Transverse colon (tissue), 4 donors: ENCODE measurements at regions not wholly inside any gene's neighbourhood (a gene's known extent, or its start where the extent isn't known, plus 50 kb on each side); places are given as distances from the start of the nearest gene placed in this dataset.

Experiments used
- EP300 ChIP-seq: sonication (generic); formaldehyde crosslinking; IDR thresholded peaks from one replicate; pipeline ENCODE4 v1.6.1; 2017; ENCODE audit warnings: antibody characterized with exemption, low read depth
- POLR2A ChIP-seq: fragments of 450-650 bp; IDR thresholded peaks from one replicate; pipeline ENCODE4 v1.6.1; 2016; ENCODE audit warnings: antibody characterized with exemption, mild to moderate bottlenecking, moderate library complexity
- POLR2AphosphoS5 ChIP-seq, 3 donors: sonication (generic); formaldehyde crosslinking; IDR thresholded peaks; one replicate each; pipeline ENCODE4 v1.6.1; 2016; ENCODE audit warnings: antibody characterized with exemption in 3 of 3
- TF ChIP-seq, protein P1 (sequence below), 5 experiments: fragments of 200-600 bp in 3 of 5; fragments of 450-650 bp in 2 of 5; sonication (generic) in 3 of 5; IDR thresholded peaks; 1 replicate in 2 of 5; 2 replicates in 3 of 5; pipeline ENCODE4 v1.5.1; 2016 to 2017; ENCODE audit warnings: antibody characterized with exemption in 5 of 5, inconsistent platforms in 3 of 5, mild to moderate bottlenecking in 2 of 5, moderate library complexity in 1 of 5

DNA sequence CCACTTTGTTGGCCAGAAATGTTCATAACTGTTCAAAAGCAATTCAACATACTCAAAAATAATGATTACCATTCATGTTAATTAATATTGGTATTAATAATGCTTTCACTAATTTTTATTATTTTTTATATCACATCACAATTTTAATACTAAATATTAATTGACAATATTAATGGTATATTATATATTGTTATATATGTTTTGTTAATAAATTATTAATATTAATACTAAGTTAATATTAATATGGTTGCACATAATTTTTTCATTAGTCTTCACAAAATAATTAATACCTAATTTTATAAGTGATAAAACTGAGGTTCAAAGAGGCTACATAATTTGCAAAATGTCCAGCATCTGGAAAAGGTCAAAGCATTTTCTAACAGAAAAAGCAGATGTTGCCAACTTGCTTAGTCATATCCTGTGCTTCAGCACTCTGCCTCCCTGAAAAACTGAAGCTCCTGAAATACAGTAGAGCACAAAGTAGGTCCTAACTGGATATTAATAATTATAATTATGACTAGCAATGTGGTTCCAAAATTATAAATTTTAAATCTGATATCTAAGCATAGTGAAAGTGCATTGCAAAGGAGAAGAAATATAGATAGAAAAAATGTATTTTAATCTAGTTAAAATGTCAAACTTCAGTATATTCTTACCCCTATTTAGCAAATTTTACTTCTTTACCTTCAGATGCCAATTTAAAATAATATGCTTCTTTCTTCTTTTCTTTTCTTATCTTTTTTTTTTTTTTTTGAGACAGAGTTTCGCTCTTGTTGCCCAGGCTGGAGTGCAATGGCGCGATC lies 123.2 kb upstream of the TNFSF4 start:
- TF ChIP-seq EP300 (no peak), POLR2A (no peak), POLR2AphosphoS5 (IDR thresholded peaks at IDR 0.05) (no peak)
- TF ChIP-seq, protein P1, sequence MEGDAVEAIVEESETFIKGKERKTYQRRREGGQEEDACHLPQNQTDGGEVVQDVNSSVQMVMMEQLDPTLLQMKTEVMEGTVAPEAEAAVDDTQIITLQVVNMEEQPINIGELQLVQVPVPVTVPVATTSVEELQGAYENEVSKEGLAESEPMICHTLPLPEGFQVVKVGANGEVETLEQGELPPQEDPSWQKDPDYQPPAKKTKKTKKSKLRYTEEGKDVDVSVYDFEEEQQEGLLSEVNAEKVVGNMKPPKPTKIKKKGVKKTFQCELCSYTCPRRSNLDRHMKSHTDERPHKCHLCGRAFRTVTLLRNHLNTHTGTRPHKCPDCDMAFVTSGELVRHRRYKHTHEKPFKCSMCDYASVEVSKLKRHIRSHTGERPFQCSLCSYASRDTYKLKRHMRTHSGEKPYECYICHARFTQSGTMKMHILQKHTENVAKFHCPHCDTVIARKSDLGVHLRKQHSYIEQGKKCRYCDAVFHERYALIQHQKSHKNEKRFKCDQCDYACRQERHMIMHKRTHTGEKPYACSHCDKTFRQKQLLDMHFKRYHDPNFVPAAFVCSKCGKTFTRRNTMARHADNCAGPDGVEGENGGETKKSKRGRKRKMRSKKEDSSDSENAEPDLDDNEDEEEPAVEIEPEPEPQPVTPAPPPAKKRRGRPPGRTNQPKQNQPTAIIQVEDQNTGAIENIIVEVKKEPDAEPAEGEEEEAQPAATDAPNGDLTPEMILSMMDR (IDR thresholded peaks at IDR 0.05) = no peak
